Iris pigment epithelial cell (primary cell): ENCODE measurements at regions not wholly inside any gene's neighbourhood (a gene's known extent, or its start where the extent isn't known, plus 50 kb on each side); places are given as distances from the start of the nearest gene placed in this dataset.

Source experiments
- DNase-seq: peaks from one replicate; pipeline ENCODE4 v3.0.0-alpha.2; 2011; ENCODE audit warnings: low read depth

DNA sequence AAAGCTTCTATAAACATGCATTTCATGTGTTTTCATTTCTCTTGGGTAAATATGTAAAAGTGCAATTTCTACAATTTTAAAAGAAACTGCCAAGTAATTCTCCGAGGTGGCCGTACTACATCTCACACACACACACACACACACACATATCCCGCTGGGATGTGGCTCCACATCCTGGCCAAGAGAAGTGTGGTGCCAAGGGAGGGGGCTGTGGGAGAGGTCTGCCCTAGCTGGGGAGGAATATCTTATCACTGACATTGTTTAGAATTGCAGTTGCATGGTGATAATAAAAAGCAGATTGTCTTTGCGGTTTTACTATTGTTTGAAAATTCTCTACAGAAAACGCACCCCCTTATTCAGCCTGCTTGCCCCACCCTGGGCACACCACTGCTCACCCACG is 558.4 kb downstream of the BNC2 start:
- DNase-seq, result no peak

DNA sequence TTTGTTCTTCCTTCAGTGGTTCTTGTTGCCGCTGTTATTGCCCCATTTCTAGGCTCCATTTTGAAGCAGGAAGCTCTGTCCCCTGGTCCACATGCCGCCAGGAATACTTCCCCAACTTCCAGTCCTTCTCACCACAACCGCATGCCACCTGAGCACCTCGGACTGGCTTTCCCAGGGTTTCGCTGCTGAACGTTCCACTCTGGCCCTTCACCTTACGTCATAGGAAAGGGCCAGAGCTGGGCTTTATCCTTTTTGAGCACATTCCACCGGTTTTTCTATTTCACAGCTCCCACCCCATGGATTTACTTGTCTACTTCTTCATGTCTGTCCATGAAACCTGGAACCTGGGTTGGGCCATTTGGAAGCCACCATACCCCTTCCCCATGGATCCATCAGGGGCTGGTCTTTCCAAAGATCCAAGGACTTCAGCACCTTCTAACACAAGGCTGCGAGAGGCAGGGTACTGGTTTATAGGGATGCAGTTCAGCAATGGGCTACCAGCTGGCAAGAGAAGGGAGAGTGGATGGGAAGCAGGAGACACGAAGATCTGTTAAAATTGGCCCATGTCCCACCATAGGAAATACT is 557.4 kb downstream of the BNC2 start:
- DNase-seq, result no peak

DNA sequence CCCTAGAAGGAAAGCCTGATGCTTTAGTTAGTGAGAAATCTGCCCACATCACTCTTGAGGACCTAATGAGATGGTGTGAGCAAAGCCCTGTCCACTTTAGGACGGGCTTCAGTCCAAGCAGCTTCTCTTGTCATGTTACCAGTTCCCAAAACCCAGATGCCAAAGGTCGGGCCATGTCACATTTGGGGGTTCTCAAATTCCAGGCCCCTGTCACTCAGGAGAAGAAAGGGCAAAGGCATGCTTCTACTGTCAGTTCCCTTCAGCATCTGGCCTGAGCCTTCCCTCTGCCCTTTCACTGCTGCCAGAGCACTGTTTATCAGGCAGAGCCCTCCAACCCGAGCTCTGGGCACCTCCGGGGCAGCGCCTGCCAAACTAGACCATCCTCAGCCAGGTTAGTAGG is 556.0 kb downstream of the BNC2 start:
- DNase-seq, result no peak

DNA sequence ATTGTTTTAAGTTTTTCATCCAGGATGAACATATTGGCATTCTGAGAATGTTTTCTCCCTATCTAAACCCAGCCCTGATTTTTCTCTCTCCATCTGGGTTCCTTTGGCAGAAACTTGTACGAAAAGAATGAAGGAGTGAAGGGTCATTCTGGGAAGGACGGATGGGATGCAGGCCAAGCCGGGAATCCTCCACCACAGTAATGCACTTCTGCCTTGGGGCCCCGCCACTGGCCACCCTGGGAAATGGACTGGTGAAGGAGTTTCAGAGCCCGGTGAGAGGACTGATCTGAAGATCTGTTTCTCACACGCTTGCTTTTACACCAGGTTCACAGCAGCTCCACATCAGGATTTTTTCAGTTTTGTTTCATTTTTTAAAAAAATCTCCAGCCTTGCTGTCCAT is 554.8 kb downstream of the BNC2 start:
- DNase-seq, result peak; percentile 17

DNA sequence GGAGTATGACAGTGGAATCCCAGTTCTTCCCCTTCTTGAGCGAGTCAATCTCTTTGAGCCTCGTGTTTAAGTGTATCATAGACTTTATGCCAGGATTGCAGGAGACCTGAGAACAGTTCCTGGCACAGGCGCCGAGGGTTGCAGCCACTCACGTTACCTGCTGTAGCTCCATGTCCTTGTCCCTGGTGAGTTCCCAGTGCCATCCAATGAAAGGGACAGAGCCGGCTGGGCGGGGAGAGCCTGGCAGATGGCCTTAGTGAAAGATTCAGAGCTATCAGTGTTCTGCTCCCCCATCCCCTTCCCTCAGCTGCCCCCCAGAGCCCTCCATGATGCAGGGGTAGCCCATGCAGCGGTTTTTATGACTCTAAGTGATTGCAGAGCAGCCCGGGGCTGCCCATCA is 554.0 kb downstream of the BNC2 start:
- DNase-seq, result no peak

DNA sequence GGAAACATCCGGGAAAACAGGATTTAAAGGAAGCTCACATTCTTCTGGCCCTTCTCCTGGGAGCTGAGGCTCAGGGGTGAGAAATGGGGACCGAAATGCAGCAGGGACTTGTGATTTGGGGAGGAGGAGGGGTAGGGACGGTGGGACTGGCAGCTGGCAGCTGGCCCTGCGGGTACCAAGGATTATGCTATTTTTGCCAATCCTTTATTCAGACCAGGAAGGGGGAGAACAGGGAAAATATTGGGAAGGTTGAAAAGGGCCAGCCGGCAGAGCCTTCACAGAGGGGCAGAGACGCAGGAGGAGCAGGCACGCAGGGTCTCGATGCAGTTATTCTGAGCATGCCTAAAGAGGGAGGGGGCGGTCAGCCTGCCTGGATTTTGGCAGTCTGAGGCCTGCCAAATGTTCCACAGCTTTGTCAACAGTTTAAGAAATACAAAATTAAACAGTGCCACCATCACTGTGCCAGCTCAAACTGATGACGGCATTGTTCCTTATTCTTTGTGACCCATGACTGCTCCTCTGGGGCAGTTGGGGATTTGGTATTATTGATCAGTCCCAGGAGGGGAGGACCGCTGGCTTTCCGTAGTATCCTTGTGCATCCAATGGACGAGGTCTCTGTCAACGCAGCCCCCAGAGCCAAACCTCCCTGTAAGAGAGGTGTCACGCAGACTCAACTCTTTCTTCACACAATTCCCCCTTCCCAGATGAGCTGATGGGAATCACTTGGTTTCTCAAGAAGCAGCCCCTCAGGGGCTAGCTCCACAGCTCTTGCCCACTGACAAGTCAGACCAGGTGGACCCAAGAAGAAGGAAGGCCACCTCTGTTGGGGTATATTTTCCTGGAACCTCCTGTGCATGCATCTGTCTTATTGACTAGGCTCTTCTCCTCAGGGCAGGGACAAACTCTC is 553.3 kb downstream of the BNC2 start:
- DNase-seq, result no peak

DNA sequence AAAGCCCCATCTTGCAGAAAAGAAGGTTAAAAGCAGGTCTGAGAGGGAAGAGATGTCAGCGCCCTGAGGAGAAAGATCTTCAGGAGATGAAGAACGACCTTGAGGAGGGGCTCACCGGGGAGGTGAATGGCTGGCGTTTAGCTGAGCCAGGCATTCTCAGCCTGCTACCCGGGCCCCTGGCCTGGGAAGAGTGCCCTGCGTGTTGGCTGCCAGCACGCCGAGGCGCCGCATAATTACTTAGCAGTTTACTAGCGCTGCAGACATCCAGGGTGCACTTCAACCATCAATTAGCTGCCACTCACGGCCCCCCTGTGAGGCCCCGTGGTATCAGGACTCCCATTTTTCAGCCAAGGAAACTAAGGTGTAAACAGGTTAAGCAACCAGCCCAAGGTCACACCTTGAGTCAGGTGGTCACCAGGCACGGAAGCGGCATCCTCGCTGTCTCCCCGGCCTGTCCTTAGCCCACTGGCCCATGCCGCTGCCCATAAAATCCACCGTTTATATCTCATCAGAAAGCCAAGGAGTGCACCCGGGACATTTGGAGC is 551.9 kb downstream of the BNC2 start:
- DNase-seq, result no peak

DNA sequence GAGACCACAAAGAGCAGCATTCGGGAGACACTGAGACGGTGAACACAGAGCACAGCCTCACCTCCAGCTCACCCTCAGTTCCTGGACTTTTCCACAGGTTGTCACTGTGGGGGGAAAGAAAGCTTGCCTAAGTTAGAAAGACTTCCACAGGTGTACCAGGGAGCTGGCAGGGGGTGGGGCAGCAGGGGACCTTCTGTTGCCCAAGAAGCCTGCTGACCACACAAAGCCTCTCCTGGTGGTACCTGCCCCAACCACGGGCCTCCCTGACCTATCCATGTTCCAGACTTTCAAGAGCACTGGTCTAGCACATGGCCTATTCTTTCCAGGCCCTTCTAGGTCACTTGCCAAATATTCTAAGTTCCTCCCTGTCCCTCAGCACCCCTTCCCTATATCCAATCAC is 550.8 kb downstream of the BNC2 start:
- DNase-seq, result no peak

DNA sequence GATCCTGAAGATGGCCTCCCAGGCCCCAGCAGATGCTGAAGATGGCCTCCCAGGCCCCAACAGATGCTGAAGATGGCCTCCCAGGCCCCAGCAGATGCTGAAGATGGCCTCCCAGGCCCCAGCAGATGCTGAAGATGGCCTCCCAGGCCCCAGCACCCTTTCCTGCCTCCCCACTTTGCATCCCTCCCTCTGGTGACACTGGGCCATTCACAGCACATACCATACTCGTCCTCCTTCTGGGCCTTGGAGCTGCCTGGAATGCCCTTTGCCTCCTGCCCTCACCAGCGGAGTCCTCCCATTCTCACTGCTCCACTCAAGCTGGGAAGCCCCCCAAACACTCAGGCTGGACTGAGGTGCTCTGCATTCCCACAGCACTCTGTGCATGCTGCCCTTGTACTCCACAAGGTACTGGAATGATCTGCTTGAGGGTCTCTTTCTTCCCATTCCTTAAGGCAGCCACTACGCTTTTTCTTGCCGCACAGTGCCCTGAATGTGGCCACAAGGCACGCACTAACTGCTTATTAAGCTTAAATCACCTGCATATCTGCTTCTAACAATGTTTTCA is 550.0 kb downstream of the BNC2 start:
- DNase-seq, result no peak

DNA sequence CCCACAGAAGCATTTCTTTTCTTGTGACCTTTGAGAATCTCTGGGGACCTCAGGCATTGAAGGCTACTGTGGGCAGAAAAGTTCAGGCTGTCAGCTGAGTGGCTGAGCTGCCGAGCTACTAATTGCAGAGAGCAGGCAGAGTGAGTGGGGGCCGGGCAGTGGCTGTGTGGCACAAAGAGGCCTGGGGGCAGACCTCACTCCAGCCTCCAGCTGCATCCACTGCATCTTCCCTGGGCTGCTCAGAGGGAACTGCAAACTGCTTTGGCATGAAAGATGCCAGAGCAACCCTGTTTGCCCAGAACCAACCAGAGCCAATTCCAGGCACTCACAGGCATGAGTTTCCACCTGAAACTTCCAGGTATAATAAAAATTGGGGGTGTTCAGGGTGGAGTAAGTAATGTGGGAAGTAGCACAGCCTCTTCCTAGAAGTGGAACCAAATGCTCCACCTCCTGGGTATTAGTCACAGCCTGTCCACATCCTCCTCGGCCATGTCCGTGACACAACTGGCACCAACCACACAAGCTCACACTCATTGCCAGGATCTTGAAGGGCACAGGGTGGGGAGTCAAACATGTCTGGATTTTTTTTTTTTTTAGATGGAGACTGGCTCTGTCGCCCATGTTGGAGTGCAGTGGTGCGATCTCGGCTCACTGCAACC is 548.9 kb downstream of the BNC2 start:
- peak; percentile 67 for DNase-seq

DNA sequence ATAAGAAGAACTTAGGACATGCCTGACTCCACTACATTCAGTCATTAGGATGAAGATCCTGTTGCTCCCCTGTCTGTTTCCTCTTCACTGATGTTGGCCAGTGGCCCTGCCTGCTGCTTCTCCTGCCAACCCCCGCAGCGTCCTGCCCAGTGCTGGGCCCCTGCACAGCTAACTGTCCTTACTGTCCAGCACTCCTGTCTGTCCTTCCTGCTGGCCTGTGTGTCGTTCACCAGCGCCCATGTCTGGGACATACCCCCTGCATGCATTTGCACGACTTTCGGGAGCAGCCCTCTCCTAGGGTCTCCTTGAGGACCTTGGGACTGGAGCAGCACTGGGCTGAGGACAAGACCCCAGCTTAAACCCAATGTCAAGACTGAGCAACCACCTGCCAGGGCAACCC is 547.6 kb downstream of the BNC2 start:
- DNase-seq, result no peak

DNA sequence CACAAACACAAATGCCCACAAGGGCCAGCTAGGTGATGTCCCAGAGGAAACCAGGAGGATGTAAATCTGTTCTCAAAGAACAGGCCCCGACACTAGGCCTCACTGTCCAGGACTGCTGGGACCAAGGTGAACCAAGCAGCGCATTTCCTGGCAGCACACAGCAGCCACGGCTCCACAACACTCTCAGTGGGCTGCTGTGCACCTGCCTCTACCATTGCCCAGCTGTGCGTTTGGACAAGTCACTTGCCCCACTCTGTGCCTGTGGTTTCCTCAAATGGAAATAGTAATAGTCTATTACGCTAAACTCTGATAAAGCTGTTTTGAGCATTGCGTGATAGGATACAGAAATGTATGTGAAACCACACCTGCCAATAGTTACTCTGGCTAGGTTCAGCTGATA is 544.5 kb downstream of the BNC2 start:
- DNase-seq, result no peak

DNA sequence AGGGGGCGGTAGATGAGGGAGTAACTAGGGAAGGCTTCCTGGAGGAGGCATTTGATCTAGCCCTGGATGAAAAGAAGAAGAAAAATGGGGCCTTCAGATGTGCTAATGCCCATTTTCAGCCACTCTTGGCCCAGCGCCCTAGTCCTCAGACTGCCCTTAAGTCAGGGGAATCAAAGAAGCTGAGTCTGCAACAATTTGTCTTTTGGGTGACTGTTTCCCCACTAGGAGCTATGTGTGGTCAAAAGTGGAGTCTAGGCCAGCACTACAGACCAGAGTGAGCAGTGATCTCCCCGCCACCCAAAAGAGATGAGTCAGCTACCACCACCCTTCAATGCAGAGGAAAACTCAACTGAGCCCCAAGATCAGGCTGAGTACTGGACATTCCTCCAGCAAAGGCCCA is 542.1 kb downstream of the BNC2 start:
- no peak for DNase-seq

DNA sequence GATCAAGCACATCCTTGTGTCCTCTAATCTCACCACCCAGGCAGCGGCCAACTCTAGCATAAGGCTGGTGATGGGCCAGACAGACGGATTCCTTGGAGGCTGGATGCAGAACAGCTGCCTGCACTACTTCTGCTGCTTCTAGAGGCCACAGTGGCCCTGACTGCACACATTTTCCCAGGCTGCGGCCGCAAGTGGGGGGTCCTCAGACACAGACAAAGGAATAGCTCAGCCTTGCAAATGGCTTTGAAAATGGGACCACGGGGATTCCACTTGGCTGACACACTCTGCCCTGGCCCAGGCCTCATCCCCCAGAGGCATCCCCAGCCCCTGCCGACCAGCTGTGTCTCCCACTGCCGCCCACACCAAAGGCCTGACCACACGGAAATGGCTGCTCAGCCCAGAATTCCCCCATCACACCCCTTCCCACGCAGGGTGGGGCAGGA is 540.8 kb downstream of the BNC2 start:
- DNase-seq, result no peak

DNA sequence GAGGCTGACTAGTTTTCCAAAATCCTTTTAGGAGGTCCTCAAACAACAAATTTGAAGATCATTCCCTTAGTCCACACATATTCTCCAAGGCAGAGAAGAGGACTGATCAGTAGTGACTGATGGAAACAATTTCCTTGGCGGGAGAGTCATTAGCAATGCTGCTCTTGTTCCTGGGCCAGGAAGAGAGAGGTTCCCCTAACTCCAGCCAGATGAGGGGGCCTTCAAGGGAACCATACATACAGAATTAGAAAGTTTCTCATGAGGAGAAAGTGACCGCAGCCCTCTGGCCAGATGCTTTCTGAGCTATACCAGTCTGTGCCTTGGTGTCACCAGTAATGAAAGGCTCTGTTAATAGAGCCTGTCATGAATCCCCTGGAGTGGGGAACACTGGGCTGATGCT is 539.4 kb downstream of the BNC2 start:
- no peak for DNase-seq

DNA sequence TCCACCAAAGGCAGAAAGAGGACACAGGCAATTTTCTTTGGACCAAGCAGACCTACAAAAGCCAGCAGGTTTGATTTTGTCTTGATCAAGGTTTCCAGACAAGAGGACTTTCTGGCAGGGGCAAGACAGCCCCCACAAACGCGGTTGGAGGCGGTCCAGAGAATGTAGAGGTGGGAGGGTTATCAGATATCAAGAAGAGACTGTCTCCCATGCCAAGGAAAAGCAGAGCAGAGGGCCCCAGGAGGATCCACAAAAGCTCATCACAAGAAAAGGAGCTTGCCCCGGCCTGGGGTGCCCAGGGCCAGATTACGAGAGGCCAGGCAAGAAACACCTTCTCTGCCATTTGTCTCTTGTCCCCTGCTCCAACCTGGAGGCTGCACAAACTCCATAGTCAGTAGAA is 538.9 kb downstream of the BNC2 start:
- DNase-seq, result no peak

DNA sequence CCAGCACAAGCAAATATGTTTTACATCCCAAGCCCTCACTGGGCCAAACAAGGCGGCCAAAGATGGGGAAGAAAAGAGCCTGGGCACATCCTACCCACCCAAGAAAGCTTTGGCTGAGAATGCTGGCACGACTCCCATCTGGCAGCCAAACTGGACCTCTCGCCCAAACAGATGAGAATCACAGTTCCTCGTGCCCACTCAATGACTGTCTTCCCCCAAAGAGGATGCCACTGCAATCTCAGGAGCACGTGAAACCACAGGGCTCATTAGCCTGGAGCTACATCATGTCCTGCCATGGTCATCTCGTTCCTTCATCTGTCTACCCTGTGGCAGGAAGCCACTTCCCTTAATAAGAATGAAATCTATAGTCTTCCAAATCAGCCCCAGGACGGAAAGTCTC is 536.8 kb downstream of the BNC2 start:
- no peak for DNase-seq

DNA sequence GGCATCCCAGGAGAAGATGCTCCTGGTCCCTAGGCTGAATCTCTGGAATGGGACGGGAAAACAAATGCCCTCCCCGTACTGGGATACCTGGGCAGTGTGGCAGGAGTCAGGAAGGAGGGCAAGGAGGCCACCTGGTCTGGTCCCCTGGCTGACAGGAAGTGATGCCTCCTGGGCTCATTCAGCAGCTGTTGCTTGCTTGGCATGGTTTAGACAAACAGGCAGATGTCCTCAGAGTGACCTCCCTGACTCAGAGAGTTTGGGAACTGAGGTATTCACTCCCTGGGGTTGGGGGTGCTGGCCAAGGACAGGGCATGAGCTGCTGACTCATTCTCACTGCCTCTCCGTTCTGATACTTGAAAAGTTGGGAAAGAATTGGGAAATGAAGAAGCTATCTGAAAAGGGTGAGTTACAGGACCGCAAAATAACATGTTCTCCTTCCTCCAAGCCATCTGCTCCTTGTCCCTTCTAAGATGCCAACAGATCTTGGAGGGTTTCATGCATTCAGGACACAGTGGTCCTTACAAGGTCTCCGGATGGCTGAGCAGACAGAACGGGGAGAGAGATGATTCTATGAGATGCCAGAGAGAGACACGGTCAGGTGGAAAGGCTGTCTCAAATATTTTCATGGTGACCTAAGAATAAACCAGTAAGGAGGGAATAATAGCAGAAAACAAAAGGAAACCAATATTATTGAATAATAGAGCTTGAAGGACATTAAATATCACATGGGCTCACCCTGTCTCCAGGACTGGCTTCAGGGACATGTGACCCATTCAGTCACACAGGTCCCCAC is 534.5 kb downstream of the BNC2 start:
- peak; percentile 99 for DNase-seq

DNA sequence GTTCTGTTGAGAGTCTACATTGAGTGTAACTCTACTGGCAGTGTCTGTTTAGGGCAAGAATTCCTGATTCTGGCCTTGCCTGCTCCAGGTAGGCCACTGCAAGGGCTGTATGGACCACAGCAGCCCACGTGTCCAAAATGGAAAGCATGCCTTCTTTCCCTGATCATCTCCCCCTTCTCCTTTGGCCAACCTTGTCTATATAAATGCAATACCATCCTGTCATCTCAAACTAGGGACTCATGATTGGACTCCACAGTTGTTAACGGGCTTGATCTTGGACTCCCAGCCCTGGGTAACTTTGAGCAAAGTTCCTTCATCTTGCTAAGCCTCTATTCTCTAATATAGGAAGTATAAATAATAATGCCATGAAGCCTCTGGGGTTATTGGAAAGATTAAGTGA is 533.6 kb downstream of the BNC2 start:
- no peak for DNase-seq

DNA sequence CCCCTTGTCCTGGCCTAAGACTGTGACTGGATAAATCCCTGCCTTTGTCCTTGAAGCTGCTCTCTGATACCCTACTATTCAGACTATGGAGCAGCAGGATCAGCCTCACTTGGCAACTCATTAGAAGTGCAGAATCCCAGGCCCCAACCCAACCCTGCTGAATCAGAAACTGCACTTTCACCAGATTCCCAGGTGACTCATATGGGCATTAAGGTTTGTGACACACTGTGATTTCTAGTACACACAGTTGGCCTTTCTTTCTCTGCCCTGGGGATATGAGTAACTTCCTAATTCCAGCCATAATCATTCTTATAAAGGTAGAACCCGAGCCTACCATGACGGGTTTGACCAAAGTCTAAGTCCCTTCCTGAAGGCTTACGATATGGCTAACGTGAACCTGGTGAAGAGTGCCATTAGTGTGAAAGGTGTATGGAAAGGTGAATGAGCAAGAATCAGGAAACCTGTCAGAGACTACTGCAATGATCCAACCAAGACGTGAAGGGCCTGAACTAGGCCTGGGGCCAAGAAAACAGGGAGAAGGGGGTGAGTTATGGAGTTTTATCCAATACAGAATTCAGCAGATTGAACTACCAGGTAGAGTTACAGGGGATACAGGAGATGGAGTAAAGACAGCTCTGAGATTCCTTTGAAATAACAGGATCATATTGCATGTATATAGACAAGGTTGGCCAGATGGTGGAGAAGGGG is 533.0 kb downstream of the BNC2 start:
- DNase-seq, result peak; percentile 90

DNA sequence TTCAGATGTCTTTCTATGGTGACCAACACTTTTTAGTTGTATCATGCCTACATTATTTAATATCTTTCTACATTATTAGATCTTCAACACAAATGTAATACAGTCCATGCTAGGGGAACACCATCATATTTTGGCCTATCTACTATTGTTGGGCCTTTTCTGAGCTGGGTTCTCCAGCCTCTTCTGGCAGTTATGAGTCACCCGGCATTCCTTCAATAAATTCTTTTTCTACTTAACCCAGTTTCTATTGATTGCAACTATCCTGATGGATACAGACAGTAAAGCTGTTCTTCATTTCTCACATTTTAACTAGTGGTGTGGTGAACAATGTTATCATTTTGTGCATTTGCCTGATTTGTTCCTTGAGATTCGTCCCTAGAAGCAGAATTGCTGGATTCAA is 529.3 kb downstream of the BNC2 start:
- peak; percentile 50 for DNase-seq
